AG04450 (cell line): ENCODE measurements at regions not wholly inside any gene's neighbourhood (a gene's known extent, or its start where the extent isn't known, plus 50 kb on each side); places are given as distances from the start of the nearest gene placed in this dataset. TPM values are rescaled to one million over a fixed set of nuclear protein-coding genes. Genes with fewer than 3 reads are reported as not detected.

ENCODE experiments used
- CTCF ChIA-PET: fragments of 300-600, 350-600 bp; formaldehyde crosslinking; extraction: SDS; loops from one replicate; lab custom pipeline; 2022; ENCODE audit warnings: antibody characterized with exemption, inconsistent platforms; lab: Charles Lee
- POLR2A ChIA-PET: fragments of 350-600 bp; formaldehyde crosslinking; extraction: SDS; loops from one replicate; lab custom pipeline; 2021; ENCODE audit warnings: antibody characterized with exemption, inconsistent platforms; lab: Yijun Ruan, JAX
- DNase-seq: peaks from one replicate; pipeline ENCODE4 v3.0.0-alpha.2; 2011; ENCODE audit warnings: low read depth, low spot score
- H3K27ac ChIP-seq: one replicate; pipeline ENCODE4 v1.5.1; 2012; ENCODE audit warnings: low read depth, low read length, control low read depth
- H3K27me3 ChIP-seq: one replicate; pipeline ENCODE4 v1.6.0; 2012; ENCODE audit warnings: low read length; ENCODE audit not compliant: control insufficient read depth, insufficient read depth
- H3K4me3 ChIP-seq: 2 replicates; pipeline ENCODE4 v1.5.1; 2011; ENCODE audit warnings: mild to moderate bottlenecking, low read depth, low read length, control low read depth
- H3K9me3 ChIP-seq: 2 replicates; pipeline ENCODE4 v1.5.1; 2012; ENCODE audit warnings: low read length; ENCODE audit not compliant: control insufficient read depth, insufficient read depth
- CTCF ChIP-seq: IDR thresholded peaks from 2 replicates; pipeline ENCODE4 v1.5.1; 2011; ENCODE audit warnings: low read depth, low read length, control low read depth, inconsistent platforms
- small RNA-seq: library from RNA; depleted of rRNA; stranded (forward); fragments of <200 nt; gene quantifications from one replicate; pipeline ENCODE3, GENCODE V24; 2012; ENCODE audit warnings: low read depth; ENCODE audit not compliant: insufficient read length

GRCh38 chr5:19411936-19412335 is 576.1 kb downstream of the CDH18 start:
- Histone ChIP-seq H3K4me3 (no peak overlapping the region), H3K27me3 (no peaks in the 10 kb centered on the region), H3K9me3 (no peaks in the 10 kb centered on the region), H3K27ac (no peak overlapping the region)
- ChIA-PET POLR2A (no interaction called here), CTCF (no interaction called here)
- no peak for TF ChIP-seq CTCF
- DNase-seq, result no peak

Small RNAs in the stretch of these regions (small RNA-seq; reads per million reads assigned to genes)
- gene AC025768.1 (not detected), gene RF00017 (not detected), gene RF00136 (not detected), gene RN7SL58P (not detected)
